ENCODE measurements at regions not wholly inside any gene's neighbourhood (a gene's known extent, or its start where the extent isn't known, plus 50 kb on each side); places are given as distances from the start of the nearest gene placed in this dataset.

- no peak for TF ChIP-seq CHD7 (IDR thresholded peaks at IDR 0.05; ENCODE audit: insufficient replicate concordance, low read length)
- TF ChIP-seq HDAC6 (IDR thresholded peaks at IDR 0.05; ENCODE audit: low read depth, low read length), result no peak
Measured at GRCh38 chr13:54709546-54709945, 1680.9 kb downstream of the OLFM4 start (continued).

Data from H1 (cell line).